CD1c-positive myeloid dendritic cell (primary cell): ENCODE measurements at regions not wholly inside any gene's neighbourhood (a gene's known extent, or its start where the extent isn't known, plus 50 kb on each side); places are given as distances from the start of the nearest gene placed in this dataset.
A peak's percentile ranks its signal among the peaks of the same experiment; 100 is the strongest.

Experiments
- DNase-seq: peaks from one replicate; pipeline ENCODE4 v3.0.0-alpha.2; 2016; ENCODE audit errors: extremely low spot score

DNA sequence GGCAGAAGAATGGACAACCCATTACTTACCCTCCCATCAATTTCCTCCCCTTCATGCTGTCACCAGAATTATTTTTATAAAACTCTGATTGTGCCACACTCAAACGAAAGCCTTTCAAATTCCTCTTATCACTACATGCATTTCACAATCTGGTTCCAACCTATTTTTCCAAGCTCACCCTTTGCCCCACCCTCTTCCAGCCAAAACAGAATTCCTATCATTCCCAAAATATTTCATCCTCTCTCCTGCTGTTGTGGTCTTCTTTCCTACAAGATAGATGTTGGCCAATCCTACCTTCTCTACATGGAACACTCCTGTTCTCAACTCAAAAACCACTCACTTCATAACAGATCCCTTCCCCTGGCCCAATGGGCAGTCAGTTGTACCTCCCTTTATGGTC lies 111.5 kb downstream of the ELAPOR2 start:
- no peak for DNase-seq

DNA sequence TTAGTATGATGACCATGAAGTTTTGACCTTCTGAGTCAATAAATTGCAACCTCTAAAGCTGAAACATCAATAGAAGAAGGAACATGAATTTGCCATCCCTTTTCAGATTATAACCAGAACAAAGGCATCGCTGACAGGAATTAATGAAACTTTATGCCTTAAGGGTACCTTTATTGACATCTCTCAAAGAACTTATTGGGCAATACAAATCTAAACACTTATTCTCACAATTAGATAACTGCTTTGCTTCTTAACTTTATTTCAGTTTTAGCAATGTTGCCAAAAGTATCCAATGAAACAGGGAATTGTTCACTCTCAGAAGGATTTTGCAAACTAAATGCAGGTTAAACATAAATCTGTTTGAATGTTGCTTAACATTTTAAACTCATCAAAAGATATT lies 116.0 kb downstream of the ELAPOR2 start:
- no peak for DNase-seq

DNA sequence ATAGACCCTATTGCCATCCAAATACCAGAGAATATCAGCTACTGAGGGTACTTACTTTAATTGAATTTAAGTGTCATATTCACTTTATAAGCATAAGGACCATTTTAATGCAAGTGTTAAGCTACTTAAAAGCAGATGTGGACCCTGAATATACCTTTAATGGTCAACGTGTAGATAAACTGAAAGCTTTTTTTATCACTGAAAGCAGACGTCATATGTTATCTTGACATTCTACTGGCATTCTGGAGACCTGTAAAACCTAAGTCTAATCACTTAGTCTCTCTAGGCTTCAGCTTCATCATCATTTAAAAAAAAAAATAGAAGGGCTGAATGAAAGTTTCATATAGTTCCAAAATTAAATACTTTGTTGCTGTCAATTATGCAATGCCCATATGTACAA lies 116.5 kb downstream of the ELAPOR2 start:
- no peak for DNase-seq

DNA sequence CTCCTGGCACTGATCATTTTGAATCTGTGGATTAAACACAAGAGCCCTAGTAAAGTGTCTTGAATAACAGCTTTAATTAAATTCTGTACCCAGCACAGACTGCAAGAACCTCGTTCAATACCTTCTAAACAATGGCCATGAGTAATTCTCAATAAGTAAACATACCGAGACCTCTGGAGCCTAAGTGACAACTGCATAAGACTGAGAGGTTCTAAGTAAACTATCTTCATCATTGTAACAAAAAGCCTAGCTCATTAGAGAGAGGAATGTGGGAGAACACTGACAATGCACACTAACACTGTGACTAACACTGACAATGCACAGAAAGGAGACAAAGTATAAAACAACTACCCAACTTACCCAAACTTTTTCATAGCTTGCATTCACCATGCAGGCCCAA lies 117.4 kb downstream of the ELAPOR2 start:
- no peak for DNase-seq

DNA sequence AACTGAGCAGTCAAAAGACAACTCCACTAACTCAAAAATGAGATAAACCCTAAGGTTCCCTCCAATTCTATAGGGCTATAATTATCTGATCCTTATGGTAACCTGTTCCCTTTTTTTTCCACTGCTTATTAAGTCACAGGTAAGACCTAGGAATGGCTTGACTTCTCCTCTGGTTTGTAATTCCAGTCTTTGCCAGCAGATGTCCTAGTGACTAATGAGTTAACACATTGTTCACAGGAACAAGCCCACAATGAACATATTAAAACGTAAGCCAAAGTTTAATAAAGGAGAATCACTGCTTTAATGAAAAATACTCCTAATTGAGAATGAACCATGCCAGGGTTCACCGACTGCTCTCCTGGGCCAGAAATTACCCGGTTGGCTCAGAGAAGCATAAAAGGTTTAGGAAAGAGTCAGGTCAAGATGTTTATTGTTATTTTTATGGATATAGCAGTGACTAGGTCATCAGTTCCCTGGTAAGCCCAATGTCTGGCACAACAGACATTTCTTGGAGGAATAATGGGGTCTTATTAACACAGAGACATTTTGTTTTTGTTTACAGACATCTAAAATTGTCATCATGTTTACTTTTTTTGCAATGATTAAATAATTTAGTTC lies 120.1 kb downstream of the ELAPOR2 start:
- peak; percentile 72 for DNase-seq

DNA sequence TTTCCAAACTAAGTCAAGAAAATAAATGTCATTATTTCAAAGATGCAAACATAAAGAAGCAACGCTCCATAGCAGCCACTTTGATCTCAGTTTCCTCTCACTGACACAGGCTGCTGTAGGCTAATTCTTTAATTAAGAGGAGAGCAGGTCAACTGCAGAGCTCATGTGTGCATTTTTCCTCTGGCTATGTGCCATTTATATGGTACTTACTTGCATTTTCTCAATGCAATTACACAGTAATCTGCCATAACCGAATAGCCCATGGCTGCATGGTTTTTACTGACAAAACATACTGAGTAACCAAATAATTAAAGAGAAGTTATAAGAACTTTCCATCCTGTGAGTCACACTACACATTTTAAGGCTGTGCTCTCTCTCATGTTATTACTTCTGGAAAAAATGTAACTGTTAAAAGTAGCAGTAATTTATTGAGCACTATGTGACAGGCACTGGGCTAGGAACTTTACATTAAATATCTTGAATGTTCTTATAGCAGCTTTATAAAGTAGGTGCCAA lies 122.0 kb downstream of the ELAPOR2 start:
- DNase-seq, result no peak

DNA sequence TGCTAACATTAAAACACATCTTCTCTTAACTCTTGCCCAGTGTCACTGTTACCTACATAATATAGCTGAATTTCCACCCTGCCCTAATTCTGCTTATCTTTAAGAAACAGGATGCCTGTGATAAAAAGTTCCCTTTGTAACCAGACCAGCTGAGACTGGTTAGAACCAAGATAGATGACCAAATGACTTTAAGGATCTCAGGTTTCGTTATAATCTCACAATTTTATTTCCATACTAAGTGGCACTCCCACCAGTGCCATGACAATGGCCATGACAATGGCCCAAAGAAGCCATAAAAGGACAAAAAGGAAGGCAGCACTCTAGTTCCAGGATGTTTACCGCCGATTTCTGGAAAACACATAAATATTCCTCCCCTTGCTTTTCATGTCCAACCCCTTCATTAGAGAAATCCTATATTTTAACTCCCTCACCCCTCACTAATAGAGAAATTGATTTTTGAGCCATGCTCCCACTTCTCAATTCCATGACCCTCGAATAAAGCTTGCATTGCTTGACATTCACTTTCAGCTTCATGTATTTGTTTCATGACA lies 126.1 kb downstream of the ELAPOR2 start:
- DNase-seq, result no peak

DNA sequence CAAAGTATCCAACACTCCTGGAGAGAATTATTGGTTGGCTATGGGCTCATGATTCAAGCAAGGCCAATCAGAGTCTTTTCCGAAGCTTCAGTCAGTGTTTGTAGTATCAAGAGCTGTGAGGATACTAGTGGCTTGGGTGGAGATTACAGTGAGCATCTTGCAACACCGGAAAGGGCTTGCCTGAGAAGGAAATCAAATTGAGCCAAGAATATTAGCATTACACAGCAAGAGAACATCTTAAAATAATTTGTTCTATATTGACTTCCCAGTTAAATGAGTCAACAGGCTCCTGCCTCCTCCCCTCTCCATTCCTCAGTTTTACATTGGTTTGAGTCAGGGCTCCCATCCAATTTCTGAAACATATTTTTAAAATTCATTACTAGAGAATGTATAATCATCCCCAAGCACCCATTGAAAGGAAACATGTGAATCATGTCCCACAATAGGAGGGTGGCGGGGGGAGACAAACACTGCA lies 127.4 kb downstream of the ELAPOR2 start:
- DNase-seq, result no peak

DNA sequence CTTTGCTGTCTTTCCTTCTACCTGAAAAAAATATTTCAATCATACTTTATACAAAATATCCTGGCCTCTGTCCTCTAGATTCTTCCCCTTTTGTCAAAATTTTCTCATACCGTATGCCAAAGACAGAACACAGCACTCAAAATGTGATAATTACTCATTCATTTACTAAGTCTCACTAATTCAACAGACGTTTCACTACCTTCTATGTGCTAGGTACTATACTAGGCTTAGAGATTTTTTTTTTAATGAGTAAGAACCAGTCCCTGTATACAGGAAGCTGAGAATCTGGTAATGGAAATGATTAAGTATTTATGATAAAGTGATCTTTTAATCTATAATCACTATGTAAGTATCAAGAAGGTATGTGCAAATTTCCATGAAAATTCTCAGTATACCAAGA lies 128.0 kb downstream of the ELAPOR2 start:
- DNase-seq, result no peak

DNA sequence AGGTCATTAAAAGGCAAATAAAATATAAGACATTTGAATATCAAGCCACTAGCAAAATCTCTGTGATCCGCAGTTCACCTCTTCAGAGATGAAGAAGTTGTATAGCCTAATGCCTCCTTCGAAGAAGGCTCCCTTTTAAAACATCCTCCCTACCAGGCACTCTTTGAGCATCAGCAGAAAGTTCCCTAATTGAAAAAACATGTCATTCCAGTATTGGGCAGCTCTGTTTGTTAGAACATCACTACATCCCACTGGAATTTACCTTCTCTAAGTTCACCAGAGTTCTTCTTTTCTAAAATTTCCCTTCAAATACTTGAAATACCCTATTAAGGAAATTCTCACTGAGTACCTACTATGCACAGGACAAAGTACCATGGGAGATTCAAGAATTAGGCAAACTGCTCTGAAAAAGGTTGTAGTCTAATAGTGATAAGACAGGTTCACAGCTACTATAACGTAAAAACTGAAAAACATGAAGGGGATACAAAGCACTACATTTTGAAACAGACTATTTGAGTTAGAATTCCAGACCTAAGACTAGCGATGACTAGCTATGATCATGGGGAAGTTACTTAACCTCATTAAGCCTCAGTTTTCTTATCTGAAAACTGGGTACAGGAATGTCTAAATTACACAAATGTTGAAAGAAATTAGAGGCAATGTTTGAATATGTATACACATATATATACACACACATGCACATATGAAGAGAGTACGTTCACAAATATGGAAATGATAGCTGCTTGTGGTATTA lies 128.7 kb downstream of the ELAPOR2 start:
- DNase-seq, result no peak

DNA sequence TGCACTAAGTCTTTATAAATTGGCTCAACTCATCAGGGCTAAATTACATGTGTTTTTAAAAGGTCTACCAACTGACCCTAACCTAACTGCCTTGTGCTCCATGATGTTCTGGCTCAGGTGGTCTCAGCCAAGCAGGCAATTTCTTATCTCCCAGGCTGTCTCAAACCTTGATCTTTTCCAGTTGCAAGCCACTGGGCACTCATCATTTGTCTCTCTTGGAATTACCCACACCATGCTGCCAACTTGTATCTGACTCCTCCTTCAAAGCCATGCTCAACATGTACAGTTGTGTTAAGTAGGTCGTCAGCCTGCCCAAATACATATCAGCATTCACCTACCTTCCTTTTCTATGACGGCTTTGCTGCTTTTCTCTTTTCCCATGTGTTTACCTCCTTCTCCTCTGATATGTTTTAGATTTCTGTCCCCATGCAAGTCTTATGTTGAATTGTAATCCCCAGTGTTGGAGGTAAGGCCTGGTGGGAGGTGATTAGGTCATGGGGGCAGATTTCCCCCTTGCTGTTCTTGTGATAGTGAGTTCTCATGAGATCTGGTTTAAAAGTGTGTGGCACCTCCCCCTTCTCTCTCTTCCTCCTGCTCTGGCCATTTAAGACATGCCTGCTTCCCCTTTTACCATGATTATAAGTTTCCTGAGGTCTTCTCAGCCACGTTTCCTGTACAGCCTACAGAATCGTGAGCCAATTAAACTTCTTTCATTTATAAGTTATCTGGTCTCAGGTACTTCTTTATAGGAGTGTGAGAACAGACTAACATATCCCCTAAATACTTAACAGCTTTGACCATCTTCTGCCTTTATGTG lies 130.0 kb downstream of the ELAPOR2 start:
- peak; percentile 24 for DNase-seq

DNA sequence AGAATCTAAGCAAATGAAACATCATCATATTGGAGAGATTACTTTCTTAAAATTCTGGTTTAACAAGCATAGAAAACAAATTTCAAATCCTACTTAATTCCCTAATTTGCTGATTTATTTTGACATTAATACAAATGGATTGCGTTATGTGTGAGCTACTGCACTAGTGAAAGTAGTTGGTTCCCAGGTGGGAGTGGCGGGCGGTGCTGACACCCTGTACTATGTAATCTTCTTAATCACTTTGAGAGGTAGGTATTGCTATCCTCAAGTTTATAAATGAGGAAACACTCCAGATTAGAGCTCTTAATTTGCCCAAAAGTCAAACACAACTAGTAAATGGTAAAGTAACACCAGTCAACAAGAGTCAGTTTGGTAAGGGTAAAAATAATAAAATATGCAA lies 131.1 kb downstream of the ELAPOR2 start:
- DNase-seq, result no peak

DNA sequence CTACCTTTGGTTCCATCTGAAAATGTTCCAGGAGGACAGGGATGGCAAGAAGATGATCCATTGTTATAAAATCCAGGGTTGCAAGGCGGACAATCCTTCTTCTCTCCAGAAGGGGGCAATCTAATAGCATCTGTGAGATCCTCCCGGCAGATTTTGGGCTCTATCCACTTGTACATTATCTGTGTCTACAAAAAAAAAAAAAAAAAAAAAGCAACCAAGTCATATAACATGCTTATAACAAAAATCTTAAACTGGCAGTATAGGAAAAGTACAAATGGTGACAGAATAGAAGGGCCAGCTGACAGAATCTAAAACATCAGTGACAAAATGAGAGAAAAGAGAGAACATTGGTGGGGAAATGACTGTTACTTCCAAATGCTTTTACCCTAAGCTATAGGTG lies 132.7 kb downstream of the ELAPOR2 start:
- peak; percentile 54 for DNase-seq

DNA sequence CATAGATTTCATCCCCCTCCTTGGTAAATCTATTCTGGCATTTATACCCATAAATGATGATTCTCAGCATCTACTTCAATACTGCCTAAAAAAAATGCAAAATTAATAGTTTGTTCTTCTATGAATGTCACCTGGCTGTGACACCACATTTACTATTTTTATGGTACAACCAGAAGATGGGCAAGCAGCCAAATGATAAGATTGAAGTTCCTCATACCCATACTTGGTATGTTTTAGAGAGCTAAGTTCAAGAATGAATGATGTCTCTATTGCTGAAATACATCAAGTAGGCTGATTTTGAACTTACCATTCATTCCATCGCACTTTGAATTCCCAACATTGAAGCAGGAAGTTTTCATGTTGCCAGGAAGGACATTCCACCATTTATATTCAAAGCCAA lies 134.2 kb downstream of the ELAPOR2 start:
- no peak for DNase-seq

DNA sequence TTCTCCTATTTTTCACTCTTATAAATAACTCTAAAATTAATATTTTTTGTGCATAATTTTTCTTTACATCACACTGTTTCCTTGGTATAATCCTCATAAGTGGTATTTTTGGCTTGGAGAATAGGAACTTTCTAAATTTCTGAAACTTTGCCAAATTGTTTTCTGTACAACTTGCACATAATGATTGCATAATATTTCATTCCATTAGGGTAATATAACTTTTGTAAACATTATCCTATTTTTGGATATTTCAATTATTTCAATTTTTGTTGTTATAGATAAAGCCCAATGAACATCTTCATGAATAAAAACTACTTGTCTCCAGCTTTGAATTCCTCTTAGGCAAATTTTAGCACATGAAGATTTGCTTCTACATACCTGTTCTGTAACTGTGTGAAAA lies 135.9 kb downstream of the ELAPOR2 start:
- no peak for DNase-seq

DNA sequence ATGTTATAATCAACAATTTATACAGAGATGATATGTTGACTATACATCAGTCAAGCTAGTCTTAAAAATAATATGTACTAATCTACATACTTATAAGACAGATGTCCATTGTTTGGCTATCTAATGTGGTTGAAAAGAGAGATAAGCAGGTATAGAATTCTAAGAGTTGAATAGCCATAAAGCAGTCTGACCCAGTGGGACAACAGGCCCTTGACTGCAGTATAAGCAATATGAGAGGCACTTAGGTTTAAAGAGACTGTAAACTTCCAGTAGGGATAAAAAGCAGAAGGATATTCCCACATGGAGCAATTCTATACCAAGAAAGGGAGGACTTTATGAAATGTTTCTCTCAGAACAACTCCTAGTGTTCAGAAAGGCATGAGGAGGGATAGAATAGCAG lies 139.3 kb downstream of the ELAPOR2 start:
- DNase-seq, result no peak

DNA sequence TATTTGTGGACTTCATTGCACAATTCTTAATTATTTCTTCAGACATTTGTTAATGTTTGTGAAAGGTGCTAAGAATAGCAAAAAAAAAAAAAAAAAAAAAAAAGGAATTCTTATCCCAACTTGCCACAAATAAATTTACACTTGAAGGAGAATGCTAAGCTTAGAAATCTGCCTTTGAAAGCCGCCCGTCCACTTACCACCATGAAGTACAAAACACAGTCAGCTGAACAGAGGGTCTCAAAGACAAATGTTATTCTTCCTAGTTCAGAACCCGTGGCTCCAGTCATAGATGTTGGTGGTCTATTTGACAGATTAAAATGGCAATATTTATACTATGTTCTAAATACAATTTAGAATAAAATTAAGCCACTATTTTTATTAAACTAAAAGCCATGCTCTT lies 141.2 kb downstream of the ELAPOR2 start:
- no peak for DNase-seq

DNA sequence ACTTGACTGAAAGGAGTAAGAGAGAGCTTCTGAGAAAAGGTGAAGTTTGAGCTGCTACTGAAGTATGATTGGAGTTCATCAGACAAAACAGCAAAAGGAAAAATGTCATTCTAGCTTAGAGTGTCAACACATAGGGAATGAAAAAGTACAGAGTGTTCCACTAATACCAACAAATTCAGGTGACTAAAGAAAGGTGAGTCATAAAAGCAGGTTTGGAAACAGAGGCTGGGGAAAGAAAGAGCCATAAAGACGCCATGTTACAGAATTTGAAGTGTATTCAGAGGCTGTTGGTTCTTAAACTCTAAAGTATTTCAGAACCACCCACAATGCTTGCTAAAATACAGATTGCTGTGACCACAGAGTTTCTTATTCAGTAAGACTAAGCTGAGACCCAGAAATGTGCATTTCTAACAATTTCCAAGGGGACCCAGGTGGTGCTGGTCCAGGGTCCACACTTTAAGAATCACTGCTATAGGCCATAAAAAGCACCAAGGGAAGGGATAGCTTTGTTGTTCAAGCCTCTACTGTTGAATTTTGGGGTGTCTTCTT lies 143.1 kb downstream of the ELAPOR2 start:
- no peak for DNase-seq

DNA sequence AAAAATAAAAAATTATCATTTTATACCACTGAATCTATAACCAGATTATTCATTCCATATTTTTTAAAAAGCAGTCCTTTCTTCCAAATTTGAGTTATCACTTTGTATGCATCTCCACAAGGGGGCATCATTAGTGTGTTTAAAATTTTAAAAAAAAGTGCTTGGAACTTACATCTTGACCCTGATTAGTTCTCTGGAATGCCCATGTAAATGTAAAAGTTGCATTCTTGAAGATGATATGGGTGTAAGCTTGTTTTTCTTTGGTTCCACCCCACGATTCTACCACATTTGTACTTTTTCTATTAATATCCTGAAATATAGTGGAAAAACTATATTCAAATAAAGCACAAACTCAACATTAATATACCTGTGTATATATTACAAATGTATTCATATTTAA lies 144.9 kb downstream of the ELAPOR2 start:
- DNase-seq, result peak; percentile 18
